Chondrocyte (in vitro differentiated cells): ENCODE measurements at regions not wholly inside any gene's neighbourhood (a gene's known extent, or its start where the extent isn't known, plus 50 kb on each side); places are given as distances from the start of the nearest gene placed in this dataset.

Experiments
- DNase-seq: peaks from one replicate; pipeline ENCODE4 v3.0.0; 2021; ENCODE audit warnings: mixed read lengths, low spot score
- H3K27ac Mint-ChIP-seq: one replicate; pipeline ENCODE4 v1.8.0; 2021; ENCODE audit warnings: mild to moderate bottlenecking, moderate library complexity, mixed read lengths; ENCODE audit not compliant: unreplicated experiment
- H3K27me3 Mint-ChIP-seq: 2 replicates; pipeline ENCODE4 v1.8.0; 2021; ENCODE audit warnings: low read depth, mixed read lengths
- H3K36me3 Mint-ChIP-seq: 2 replicates; pipeline ENCODE4 v1.8.0; 2021; ENCODE audit warnings: low read depth, mixed read lengths
- H3K4me1 Mint-ChIP-seq: 2 replicates; pipeline ENCODE4 v1.8.0; 2021; ENCODE audit warnings: low read depth, mild to moderate bottlenecking, mixed read lengths
- H3K4me3 Mint-ChIP-seq: one replicate; pipeline ENCODE4 v1.8.0; 2021; ENCODE audit warnings: mild to moderate bottlenecking, moderate library complexity, mixed read lengths; ENCODE audit not compliant: unreplicated experiment
- H3K9me3 Mint-ChIP-seq: 2 replicates; pipeline ENCODE4 v1.8.0; 2021; ENCODE audit warnings: low read depth, mixed read lengths
- TF ChIP-seq, protein P1 (sequence below): fragments of 200-600 bp; sonication (generic); IDR thresholded peaks from 2 replicates; pipeline ENCODE4 v1.5.0; 2021; ENCODE audit warnings: antibody characterized with exemption, mild to moderate bottlenecking, moderate library complexity

DNA sequence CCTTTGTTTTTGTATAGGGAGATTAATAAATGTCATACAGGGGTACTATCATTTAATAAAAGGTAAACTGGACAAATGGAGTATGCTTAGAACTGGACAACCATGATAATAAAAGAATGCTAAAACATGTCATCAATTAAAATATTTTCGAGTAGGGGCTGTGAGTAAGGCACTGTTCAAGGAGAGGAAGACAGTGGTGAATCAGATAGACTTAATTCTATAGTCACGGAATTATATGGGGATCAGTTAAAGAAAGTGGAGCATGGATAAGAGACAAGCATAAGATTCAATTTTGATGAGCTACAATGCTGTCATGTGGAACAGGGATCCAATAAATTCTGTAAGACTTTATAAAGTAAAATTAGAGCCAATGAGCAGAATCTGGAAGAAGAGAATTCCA is 104.5 kb downstream of the HMHB1 start:
- no peak for DNase-seq
- Mint-ChIP-seq H3K9me3 (no peaks in the 10 kb centered on the region), H3K27ac (no peak overlapping the region), H3K4me1 (peaks cover 32% of the 10 kb centered on the region), H3K4me3 (no peak overlapping the region), H3K27me3 (no peaks in the 10 kb centered on the region), H3K36me3 (no peaks in the 10 kb centered on the region)
- TF ChIP-seq, protein P1, sequence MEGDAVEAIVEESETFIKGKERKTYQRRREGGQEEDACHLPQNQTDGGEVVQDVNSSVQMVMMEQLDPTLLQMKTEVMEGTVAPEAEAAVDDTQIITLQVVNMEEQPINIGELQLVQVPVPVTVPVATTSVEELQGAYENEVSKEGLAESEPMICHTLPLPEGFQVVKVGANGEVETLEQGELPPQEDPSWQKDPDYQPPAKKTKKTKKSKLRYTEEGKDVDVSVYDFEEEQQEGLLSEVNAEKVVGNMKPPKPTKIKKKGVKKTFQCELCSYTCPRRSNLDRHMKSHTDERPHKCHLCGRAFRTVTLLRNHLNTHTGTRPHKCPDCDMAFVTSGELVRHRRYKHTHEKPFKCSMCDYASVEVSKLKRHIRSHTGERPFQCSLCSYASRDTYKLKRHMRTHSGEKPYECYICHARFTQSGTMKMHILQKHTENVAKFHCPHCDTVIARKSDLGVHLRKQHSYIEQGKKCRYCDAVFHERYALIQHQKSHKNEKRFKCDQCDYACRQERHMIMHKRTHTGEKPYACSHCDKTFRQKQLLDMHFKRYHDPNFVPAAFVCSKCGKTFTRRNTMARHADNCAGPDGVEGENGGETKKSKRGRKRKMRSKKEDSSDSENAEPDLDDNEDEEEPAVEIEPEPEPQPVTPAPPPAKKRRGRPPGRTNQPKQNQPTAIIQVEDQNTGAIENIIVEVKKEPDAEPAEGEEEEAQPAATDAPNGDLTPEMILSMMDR = no peak

DNA sequence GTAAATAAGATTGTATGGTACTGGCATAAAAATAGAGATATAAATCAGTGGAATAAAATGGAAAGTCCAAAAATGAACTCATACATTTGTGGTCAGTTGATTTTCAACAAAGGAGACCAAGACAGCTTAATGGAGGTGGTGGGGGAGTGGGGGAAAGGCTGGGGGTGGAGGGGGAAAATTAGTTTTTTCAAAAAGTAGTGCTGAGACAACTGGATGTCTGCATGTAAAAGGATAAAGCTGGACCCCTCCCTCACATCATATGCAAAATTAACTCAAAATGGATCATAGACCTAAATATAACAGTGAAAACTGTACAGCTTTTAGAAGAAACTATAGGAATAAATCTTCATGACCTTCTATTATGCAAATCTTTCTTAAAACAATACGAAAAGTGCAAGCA is 107.0 kb downstream of the HMHB1 start:
- no peaks in the 10 kb centered on the region for H3K9me3 Mint-ChIP-seq
- DNase-seq = no peak
- TF ChIP-seq, protein P1 = no peak

DNA sequence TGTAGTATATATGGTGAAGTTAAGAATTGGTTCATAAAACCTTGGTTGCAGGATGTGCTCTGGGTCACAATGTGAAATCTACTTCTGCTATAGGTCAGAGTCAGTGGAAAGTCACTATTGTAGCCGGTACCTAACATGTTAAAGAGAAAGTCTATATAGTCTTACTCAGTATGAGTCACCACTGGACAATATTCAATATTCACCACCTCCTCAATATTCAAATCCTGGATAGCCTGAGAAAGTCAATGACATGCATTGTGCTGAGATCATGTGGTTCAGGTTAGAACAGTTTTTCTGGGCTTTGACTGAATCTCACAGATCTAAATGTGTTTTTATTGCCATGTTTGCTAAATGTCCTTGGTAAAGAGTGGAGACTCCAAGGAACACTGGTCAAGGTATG is 108.8 kb downstream of the HMHB1 start:
- H3K27me3 Mint-ChIP-seq = no peaks in the 10 kb centered on the region
- H3K4me3 Mint-ChIP-seq = no peak overlapping the region
- H3K9me3 Mint-ChIP-seq = no peaks in the 10 kb centered on the region
- TF ChIP-seq, protein P1 = no peak
- H3K27ac Mint-ChIP-seq = no peak overlapping the region
- peaks cover 51% of the 10 kb centered on the region for H3K4me1 Mint-ChIP-seq
- no peak for DNase-seq
- H3K36me3 Mint-ChIP-seq = no peaks in the 10 kb centered on the region

More for the DNA sequence above, 107.0 kb downstream of the HMHB1 start:
- Mint-ChIP-seq H3K4me1 (peaks cover 49% of the 10 kb centered on the region), H3K36me3 (no peaks in the 10 kb centered on the region), H3K4me3 (no peak overlapping the region), H3K27ac (no peak overlapping the region), H3K27me3 (no peaks in the 10 kb centered on the region)

DNA sequence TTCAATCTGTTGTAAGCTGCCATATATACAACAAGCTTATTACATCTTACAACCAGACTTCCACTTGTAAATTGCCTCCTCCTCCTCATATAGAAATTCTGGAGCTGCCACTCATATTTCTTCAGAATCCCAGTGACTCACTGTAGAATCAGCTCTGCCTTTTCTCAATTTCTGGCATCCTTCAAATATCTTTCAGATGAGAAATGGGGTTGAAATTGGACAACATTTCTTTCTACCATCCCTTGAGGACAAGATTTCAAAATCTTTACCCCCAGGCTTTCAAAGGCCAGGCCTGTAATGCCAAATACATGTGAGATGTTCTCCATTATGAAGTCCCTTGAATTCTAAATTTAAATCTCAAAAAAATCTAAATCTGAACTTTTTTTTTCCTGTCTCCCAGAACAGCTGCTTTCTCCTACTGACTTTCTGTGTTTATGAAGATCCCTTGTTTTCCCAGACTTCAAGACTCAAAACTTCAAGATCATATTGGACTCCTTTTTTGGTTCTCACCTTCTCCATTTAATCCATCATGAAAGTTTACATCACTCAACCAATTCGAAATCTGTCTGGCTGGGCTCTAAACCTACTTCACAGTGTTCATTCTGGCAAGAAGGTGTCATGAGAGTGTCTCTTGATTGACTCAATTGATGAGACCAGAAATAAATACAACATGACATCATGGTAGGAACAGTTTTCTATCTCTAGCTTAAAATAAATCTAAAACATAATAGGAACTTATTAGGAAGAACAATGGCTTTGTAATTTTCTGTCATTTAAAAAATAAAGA is 109.8 kb downstream of the HMHB1 start:
- Mint-ChIP-seq H3K4me1 (peaks cover 47% of the 10 kb centered on the region), H3K36me3 (no peaks in the 10 kb centered on the region), H3K27me3 (no peaks in the 10 kb centered on the region), H3K4me3 (no peak overlapping the region), H3K9me3 (no peaks in the 10 kb centered on the region), H3K27ac (peak overlapping the region; percentile 89)
- TF ChIP-seq, protein P1 = no peak
- DNase-seq = no peak

DNA sequence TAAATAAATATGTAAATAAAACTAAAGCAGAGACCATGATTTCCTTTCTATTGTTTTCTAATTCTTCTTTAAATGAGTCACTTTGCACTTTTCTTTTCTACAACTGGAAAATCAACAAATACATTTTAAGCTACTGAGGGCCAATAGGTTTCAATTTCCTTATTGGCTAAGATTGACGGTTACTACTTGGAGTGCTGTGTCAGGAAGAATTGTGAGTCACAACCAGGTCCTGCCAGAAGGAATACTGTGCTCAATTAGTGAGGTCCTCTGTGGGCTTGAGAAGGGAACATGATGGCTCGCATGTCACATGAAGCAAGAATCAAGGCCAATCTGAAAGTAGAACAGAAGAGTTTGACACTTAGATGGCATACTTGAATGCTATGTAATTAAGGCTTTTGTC is 110.8 kb downstream of the HMHB1 start:
- no peak for DNase-seq
- H3K36me3 Mint-ChIP-seq = no peaks in the 10 kb centered on the region
- H3K27me3 Mint-ChIP-seq = no peaks in the 10 kb centered on the region
- peaks cover 44% of the 10 kb centered on the region for H3K4me1 Mint-ChIP-seq
- TF ChIP-seq, protein P1 = no peak
- H3K27ac Mint-ChIP-seq = peak overlapping the region; percentile 58
- H3K4me3 Mint-ChIP-seq = no peak overlapping the region
- no peaks in the 10 kb centered on the region for H3K9me3 Mint-ChIP-seq
